KMS-11 (cell line): ENCODE measurements at regions not wholly inside any gene's neighbourhood (a gene's known extent, or its start where the extent isn't known, plus 50 kb on each side); places are given as distances from the start of the nearest gene placed in this dataset.
"Not testable (repeated sequence)": the region's sequence is repeated elsewhere in the genome, so short reads cannot be mapped to it uniquely, and the experiment has no call there.

Experiments used
- H2AFZ ChIP-seq: fragments of 200-600 bp; sonication (generic); 2 replicates; pipeline ENCODE4 v1.6.1; 2016; ENCODE audit warnings: antibody characterized with exemption, mixed run types, low read depth
- H3K27ac ChIP-seq: fragments of 200-600 bp; sonication (generic); 2 replicates; pipeline ENCODE4 v1.6.1; 2016; ENCODE audit warnings: mild to moderate bottlenecking, mixed run types
- H3K27me3 ChIP-seq: fragments of 200-600 bp; sonication (generic); 2 replicates; pipeline ENCODE4 v1.6.1; 2017; ENCODE audit warnings: mild to moderate bottlenecking, low read depth, mixed run types, moderate library complexity; ENCODE audit not compliant: insufficient read depth
- H3K36me3 ChIP-seq: fragments of 200-600 bp; sonication (generic); 2 replicates; pipeline ENCODE4 v1.6.1; 2017; ENCODE audit warnings: mild to moderate bottlenecking, mixed run types; ENCODE audit not compliant: insufficient read depth
- H3K4me1 ChIP-seq: fragments of 200-600 bp; sonication (generic); 2 replicates; pipeline ENCODE4 v1.6.1; 2016; ENCODE audit warnings: mild to moderate bottlenecking, low read depth, mixed run types; ENCODE audit not compliant: poor library complexity, severe bottlenecking
- H3K4me2 ChIP-seq: fragments of 200-600 bp; sonication (generic); 2 replicates; pipeline ENCODE4 v1.7.0; 2016; ENCODE audit warnings: mild to moderate bottlenecking, mixed run types
- H3K4me3 ChIP-seq: fragments of 200-600 bp; sonication (generic); IDR thresholded peaks from 2 replicates; pipeline ENCODE4 v1.6.1; 2017; ENCODE audit warnings: low read depth, low read length, mixed read lengths; ENCODE audit not compliant: insufficient read depth
- H3K79me2 ChIP-seq: fragments of 200-600 bp; sonication (generic); 2 replicates; pipeline ENCODE4 v1.6.1; 2016; ENCODE audit warnings: low read depth, mixed run types; ENCODE audit not compliant: insufficient read depth
- H3K9ac ChIP-seq: fragments of 200-600 bp; sonication (generic); 2 replicates; pipeline ENCODE4 v1.6.1; 2016; ENCODE audit warnings: mild to moderate bottlenecking, mixed run types
- H4K20me1 ChIP-seq: fragments of 200-600 bp; sonication (generic); 2 replicates; pipeline ENCODE4 v1.6.1; 2016; ENCODE audit warnings: mild to moderate bottlenecking, mixed run types; ENCODE audit not compliant: insufficient read depth
- TF ChIP-seq, protein P1 (sequence below): fragments of 200-600 bp; sonication (generic); conservative IDR thresholded peaks from 2 replicates; pipeline ENCODE4 v1.6.1; 2017; ENCODE audit warnings: low read depth, mild to moderate bottlenecking, antibody characterized with exemption, low read length, moderate library complexity, mixed read lengths

DNA sequence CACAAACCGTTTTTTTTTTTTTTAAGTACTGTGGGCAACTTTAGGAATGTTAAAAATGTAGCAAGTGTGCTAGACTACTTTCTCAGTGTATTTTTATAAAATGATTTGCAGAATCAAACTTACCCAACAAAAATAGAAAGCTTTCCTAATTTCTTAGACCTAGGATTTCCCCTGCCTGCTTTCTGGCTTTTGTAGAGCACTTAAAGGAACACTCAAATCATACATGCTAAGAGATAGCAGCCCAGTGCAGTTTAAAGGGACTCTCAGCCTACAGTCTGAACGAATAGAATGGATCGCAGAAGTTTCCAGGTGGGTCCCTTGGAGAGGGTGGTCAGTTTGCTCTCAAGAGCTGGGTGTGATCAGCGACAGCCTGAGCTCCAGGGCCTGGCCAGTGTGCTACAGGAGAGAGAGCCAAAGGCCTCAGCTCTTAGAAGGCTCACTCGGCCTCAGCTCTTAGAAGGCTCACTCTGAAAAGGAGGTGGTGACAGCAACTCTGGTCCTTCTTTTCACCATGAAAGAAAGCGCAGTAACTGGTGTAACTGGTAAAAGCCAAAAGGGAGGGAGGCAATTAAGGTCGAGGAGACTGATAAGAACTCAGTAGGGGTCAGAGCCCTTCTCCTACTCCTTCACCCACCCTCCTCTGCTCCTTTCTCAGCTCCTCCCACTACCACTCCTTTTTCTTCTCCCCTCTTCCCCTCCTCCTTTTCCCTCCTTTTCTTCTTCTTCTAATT, 142.4 kb downstream of the ZFP64 start:
- H3K27me3 ChIP-seq: no peaks in the 10 kb centered on the region
- H2AFZ ChIP-seq: no peak overlapping the region
- H3K9ac ChIP-seq: no peak overlapping the region
- TF ChIP-seq, protein P1, sequence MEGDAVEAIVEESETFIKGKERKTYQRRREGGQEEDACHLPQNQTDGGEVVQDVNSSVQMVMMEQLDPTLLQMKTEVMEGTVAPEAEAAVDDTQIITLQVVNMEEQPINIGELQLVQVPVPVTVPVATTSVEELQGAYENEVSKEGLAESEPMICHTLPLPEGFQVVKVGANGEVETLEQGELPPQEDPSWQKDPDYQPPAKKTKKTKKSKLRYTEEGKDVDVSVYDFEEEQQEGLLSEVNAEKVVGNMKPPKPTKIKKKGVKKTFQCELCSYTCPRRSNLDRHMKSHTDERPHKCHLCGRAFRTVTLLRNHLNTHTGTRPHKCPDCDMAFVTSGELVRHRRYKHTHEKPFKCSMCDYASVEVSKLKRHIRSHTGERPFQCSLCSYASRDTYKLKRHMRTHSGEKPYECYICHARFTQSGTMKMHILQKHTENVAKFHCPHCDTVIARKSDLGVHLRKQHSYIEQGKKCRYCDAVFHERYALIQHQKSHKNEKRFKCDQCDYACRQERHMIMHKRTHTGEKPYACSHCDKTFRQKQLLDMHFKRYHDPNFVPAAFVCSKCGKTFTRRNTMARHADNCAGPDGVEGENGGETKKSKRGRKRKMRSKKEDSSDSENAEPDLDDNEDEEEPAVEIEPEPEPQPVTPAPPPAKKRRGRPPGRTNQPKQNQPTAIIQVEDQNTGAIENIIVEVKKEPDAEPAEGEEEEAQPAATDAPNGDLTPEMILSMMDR: no peak
- no peak overlapping the region for H3K4me3 ChIP-seq
- H3K4me1 ChIP-seq: no peaks in the 10 kb centered on the region
- no peaks in the 10 kb centered on the region for H4K20me1 ChIP-seq
- H3K79me2 ChIP-seq: no peaks in the 10 kb centered on the region
- no peaks in the 10 kb centered on the region for H3K36me3 ChIP-seq
- no peak overlapping the region for H3K27ac ChIP-seq
- no peak overlapping the region for H3K4me2 ChIP-seq

DNA sequence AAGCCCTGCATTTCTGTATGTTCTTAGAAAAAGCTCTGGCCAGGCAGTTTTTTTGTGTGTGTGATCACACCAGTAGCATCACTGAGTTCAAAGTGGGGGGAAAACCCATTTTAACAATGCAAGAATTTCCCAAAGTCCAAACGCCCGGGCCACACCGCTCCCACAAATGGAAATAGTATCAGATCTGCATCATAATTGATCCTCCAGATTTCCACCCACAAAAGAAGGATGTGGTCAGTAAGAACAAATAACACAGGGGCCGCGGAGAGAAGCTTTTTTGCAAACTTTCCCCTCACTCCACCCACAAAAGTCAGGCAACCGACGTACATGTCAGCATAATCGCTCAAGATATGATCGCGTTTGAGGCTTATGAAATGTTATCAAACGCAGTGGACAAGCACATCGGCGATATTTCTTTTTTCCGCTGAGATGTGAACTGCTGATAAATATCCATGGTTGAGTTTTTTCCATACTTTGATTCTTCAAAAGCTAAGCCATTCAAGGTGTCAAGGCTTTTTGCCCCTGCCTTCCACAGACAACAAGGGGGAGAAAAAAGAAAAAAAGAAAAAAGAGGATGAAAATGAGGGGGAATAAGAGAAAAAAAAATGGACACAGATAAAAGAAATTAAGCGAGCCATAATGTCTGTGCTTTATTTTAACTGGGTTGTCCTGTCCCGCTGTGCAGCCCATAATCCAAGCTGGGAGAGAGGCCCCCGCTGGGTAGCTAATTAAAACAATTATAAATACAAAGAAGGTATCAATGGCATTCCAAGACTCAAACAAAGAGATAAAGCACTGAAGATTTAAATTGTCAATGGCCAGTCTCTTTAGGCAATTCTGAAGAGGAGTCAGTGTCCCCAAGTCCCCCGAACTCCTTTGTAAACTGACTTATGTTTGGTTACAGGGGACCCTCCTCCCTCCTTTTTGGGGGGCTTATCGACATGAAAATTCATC, 143.5 kb downstream of the ZFP64 start:
- H3K4me1 ChIP-seq: no peaks in the 10 kb centered on the region
- H4K20me1 ChIP-seq: no peaks in the 10 kb centered on the region
- H3K4me2 ChIP-seq: no peak overlapping the region
- no peaks in the 10 kb centered on the region for H3K79me2 ChIP-seq
- no peak overlapping the region for H3K9ac ChIP-seq
- no peaks in the 10 kb centered on the region for H3K36me3 ChIP-seq
- H2AFZ ChIP-seq: no peak overlapping the region
- H3K27me3 ChIP-seq: no peaks in the 10 kb centered on the region
- H3K4me3 ChIP-seq: no peak overlapping the region
- TF ChIP-seq, protein P1: no peak
- no peak overlapping the region for H3K27ac ChIP-seq

DNA sequence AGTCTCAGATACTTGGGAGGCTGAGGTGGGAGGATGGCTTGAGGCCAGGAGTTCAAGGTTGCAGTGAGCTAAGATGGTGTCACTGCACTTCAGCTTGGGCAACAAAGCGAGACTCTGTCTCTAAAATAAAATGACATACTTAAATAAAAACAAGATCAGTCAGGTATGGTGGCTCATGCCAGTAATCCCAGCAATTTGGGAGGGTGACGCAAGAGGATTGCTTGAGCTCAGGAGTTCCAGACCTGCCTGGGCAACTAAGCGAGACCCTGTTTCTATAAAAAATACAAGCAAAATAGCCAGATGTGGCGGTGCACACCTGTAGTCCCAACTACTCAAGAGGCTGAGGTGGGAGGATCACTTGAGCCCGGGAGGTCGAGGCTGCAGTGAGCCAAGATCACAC, 149.6 kb downstream of the ZFP64 start:
- Histone ChIP-seq H3K4me1 (no peaks in the 10 kb centered on the region), H3K9ac (no peak overlapping the region), H3K4me2 (no peak overlapping the region), H3K4me3 (no peak overlapping the region), H4K20me1 (no peaks in the 10 kb centered on the region), H3K36me3 (no peaks in the 10 kb centered on the region), H3K27ac (no peak overlapping the region), H3K79me2 (no peaks in the 10 kb centered on the region), H2AFZ (no peak overlapping the region), H3K27me3 (no peaks in the 10 kb centered on the region)
- TF ChIP-seq, protein P1: no peak

DNA sequence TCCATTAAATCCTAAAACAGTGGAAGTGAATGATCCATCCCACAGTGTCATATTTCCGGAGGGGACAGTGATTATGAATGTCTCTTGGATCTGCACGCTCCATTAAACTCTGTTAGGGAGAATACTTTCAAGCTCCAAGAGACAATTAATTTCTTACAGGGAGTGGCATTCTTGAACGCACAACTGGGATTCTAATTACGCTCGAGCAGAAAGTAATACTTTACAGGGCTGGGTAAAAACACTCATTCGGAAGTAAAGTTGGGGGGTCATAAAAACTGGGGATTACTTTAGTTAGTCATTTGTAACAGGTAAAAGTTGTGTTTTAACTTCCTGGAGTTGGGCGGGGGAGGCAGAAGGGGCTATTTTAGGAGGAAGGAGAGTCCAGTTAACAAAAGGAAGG, 151.8 kb downstream of the ZFP64 start:
- Histone ChIP-seq H3K36me3 (no peaks in the 10 kb centered on the region), H3K79me2 (no peaks in the 10 kb centered on the region), H3K4me2 (no peak overlapping the region), H3K27me3 (no peaks in the 10 kb centered on the region), H3K27ac (no peak overlapping the region), H2AFZ (no peak overlapping the region), H3K9ac (no peak overlapping the region), H3K4me1 (no peaks in the 10 kb centered on the region), H4K20me1 (no peaks in the 10 kb centered on the region), H3K4me3 (no peak overlapping the region)
- TF ChIP-seq, protein P1: no peak

DNA sequence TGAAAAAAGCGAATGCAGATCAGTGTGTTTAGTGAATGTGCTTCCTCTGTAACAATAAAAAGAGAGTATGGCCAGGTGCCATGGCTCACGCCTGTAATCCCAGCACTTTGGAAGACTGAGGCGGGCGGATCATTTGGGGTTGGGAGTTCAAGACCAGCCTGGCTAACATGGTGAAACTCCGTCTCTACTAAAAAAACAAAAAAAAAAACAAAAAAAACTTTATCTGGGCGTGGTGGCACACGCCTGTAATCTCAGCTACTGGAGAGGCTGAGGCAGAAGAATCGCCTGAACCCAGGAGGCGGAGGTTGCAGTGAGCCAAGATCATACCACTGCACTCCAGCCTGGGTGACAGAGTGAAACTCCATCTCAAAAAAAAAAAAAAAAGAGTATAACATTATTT, 152.9 kb downstream of the ZFP64 start:
- not testable (repeated sequence) for H3K27ac ChIP-seq, H3K36me3 ChIP-seq, H3K4me1 ChIP-seq, H4K20me1 ChIP-seq, H3K79me2 ChIP-seq, H3K27me3 ChIP-seq, H3K9ac ChIP-seq, H3K4me3 ChIP-seq, H3K4me2 ChIP-seq, H2AFZ ChIP-seq
